NCI-H748 treated with DMSO at 0.1 percent for 48 hours (cell line): ENCODE measurements at regions not wholly inside any gene's neighbourhood (a gene's known extent, or its start where the extent isn't known, plus 50 kb on each side); places are given as distances from the start of the nearest gene placed in this dataset.
"Not testable (repeated sequence)": the region's sequence is repeated elsewhere in the genome, so short reads cannot be mapped to it uniquely, and the experiment has no call there.

Experiments used
- DNase-seq: peaks from one replicate; lab custom pipeline; 2025; lab: John Stamatoyannopoulos, UW

- not testable (repeated sequence) for DNase-seq
Observed at GRCh38 chr4:118504927-118505326, 152.1 kb upstream of the PRSS12 start.

GRCh38 chr4:118505491-118505890 lies 152.7 kb upstream of the PRSS12 start:
- not testable (repeated sequence) for DNase-seq

- not testable (repeated sequence) for DNase-seq
Observed at GRCh38 chr4:118512870-118513269, 160.1 kb upstream of the PRSS12 start.

- not testable (repeated sequence) for DNase-seq
Observed at GRCh38 chr4:118514332-118514731, 161.5 kb upstream of the PRSS12 start.

- not testable (repeated sequence) for DNase-seq
Observed at GRCh38 chr4:118516107-118516506, 163.3 kb upstream of the PRSS12 start.

GRCh38 chr4:118530107-118530506 lies 155.1 kb upstream of the METTL14 start:
- not testable (repeated sequence) for DNase-seq

GRCh38 chr4:118531947-118532346 lies 153.2 kb upstream of the METTL14 start:
- not testable (repeated sequence) for DNase-seq

- not testable (repeated sequence) for DNase-seq
Observed at GRCh38 chr4:118535788-118536187, 149.4 kb upstream of the METTL14 start.

GRCh38 chr4:118539412-118540077 lies 145.6 kb upstream of the METTL14 start:
- DNase-seq, result peak; percentile 1

- DNase-seq, result not testable (repeated sequence)
Observed at GRCh38 chr4:118556576-118556975, 128.6 kb upstream of the METTL14 start.

GRCh38 chr4:118557298-118557851 lies 127.8 kb upstream of the METTL14 start:
- DNase-seq, result peak; percentile 3

- DNase-seq, result not testable (repeated sequence)
Observed at GRCh38 chr4:118558188-118558587, 127.0 kb upstream of the METTL14 start.

GRCh38 chr4:118561559-118561958 lies 123.6 kb upstream of the METTL14 start:
- DNase-seq, result not testable (repeated sequence)

GRCh38 chr4:118566003-118566513 lies 119.1 kb upstream of the METTL14 start:
- peak; percentile 4 for DNase-seq

GRCh38 chr4:118572991-118573390 lies 112.2 kb upstream of the METTL14 start:
- DNase-seq, result not testable (repeated sequence)

GRCh38 chr4:118574251-118574913 lies 110.8 kb upstream of the METTL14 start:
- DNase-seq, result not testable (repeated sequence)

- not testable (repeated sequence) for DNase-seq
Observed at GRCh38 chr4:118575057-118575456, 110.1 kb upstream of the METTL14 start.

GRCh38 chr4:118575726-118576125 lies 109.5 kb upstream of the METTL14 start:
- not testable (repeated sequence) for DNase-seq

GRCh38 chr4:118576709-118577219 lies 108.4 kb upstream of the METTL14 start:
- DNase-seq, result not testable (repeated sequence)

GRCh38 chr4:118585015-118585414 lies 100.2 kb upstream of the METTL14 start:
- no peak for DNase-seq

- no peak for DNase-seq
Observed at GRCh38 chr4:118586357-118586790, 98.8 kb upstream of the METTL14 start.

GRCh38 chr4:118587116-118587831 lies 97.9 kb upstream of the METTL14 start:
- no peak for DNase-seq
